OCI-M1 (cell line): ENCODE measurements at regions not wholly inside any gene's neighbourhood (a gene's known extent, or its start where the extent isn't known, plus 50 kb on each side); places are given as distances from the start of the nearest gene placed in this dataset.
"Not testable (repeated sequence)": the region's sequence is repeated elsewhere in the genome, so short reads cannot be mapped to it uniquely, and the experiment has no call there.

Experiments used
- DNase-seq: peaks from one replicate; lab custom pipeline; 2025; lab: John Stamatoyannopoulos, UW

DNA sequence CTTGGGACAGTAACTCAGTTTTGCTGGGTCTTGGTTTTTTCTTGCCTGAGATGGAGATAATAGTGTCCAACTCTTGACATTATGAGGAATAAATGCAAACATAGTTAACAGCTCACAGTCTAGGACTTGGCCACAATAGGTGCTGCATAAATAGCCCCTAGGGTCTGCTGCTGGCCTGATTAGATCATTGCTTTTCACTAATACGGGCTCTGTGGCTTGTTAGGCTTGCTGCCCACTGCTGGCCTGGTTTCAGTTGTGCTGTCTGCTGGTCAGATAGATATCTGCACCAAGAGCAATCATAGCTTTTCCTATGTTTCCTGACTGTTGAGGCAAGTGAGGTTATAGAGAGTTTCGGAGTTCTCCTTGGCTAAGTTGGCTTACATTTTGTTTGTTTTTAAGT lies 246.1 kb downstream of the DNAJB9 start:
- no peak for DNase-seq

DNA sequence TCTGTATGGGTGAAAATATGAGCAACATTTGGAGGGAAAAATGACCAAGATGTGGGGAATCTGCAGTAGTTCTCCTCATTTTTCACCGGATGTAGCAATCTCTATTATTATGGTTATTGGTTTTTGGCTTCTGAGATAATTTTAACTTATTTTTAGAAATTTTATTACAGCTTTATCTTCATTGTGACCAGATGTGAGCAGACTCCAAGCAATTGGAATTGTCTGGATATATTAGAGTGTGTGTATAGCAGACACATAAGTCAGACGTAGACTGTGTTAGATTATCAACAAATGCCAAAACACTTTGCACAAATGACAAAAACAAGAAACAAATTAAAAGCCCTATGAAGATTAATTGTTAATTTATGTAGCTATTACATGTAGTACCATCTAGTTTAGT lies 249.1 kb downstream of the DNAJB9 start:
- DNase-seq, result no peak

DNA sequence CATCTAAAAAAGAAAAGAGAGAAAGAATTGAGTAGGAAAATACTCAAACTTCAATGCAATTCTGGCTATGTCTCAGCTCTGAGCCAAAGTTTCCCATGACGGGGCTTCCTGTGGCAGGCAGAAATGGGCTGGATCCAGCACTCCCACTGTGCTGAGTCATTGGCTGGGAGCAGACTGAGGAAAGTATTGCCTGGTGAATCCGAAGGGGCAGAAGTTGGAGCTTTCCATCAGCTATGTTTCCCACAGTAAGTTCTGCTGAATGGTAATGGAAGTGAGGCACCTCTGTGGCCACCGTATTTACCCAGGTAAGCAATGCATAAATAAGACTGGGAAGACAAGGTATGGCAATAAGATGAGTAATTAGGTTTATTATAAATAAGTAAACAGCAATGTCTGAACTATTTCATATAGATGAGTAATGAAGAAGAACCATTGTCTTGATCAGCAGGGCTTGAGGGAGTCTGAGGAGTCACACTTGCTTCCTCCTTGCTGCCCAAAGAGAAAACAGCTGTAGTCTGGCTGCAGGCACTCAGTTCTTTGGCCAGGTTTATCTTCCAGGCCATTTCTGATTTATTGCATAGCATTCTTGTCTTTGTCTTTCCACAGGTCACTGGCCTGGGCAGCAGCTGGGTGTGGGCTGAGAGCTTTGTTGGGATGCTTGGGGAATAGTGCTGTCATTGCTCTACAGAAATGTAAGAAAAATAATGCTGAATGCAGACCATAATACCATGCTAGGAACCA lies 255.3 kb downstream of the DNAJB9 start:
- DNase-seq, result no peak

DNA sequence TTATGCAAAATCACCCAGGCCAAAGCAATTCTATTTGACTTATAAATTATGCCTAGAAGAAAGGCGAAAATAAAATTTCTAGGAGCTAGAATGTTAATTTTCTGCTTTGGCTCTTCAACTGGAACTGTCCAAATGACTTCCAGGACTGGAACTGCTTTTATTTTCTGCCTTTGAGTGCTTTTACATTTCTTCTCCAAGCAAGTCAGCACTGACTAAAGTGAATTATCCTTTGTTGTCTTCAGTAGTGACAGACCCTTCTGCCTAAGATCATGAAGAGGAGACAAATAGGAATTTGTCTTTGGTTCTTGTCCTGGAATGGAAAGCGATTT lies 255.9 kb downstream of the DNAJB9 start:
- no peak for DNase-seq

DNA sequence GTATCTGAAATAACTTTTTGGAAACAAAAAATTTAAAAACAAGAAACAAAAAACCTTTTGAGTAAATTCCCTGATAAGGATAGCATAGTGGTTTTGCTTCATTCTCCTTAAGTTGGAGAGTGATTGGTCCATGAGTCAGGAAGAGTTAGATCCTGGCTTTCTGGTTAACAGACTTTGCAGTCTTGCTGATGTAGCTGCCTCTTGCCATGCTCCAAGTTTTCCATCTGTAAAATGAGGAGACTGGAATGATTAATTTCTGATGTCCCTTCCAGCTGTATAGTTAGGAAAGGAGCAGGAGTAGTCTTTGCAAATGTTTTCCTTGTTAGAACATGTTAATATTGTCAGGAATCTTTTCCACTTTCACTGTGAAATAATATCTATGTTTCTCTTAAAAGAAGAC lies 266.6 kb downstream of the DNAJB9 start:
- DNase-seq, result no peak

DNA sequence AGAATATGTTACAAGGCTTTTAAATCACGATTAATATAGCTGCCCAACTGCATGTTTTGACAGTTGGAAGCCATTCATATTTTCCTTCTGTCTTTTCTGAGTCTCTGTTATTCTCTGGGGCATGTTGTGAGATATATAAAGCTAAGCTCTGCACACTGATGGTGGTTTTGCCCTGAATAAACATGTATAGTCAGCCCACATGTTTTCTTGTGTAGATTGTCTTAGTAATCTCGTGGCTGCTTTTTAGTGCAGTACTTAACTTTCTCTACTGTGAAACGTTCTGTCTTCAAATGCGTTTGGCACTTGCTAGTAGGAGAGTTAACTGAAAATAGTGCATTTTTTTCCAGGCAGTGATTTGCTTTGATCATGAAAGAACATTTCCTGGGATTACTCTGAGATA lies 268.5 kb downstream of the DNAJB9 start:
- no peak for DNase-seq

DNA sequence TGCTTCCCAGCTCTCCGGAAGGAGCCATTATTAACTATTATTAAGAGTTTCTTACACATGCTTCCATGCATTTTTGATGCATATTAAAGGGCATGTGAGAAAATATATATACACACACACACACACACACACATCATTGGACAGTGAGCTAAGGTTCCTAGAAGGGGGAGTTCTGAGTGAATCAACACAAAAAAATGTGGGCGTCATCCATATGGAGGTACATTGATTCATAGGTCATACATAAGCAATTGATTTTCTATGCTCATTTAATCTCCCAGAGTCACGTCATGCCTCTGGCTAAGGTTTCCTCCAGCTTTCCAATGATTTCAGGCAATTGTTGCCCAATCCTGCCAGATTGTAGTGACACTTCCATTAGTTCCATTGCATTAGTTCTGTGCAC lies 269.4 kb downstream of the DNAJB9 start:
- DNase-seq, result no peak

DNA sequence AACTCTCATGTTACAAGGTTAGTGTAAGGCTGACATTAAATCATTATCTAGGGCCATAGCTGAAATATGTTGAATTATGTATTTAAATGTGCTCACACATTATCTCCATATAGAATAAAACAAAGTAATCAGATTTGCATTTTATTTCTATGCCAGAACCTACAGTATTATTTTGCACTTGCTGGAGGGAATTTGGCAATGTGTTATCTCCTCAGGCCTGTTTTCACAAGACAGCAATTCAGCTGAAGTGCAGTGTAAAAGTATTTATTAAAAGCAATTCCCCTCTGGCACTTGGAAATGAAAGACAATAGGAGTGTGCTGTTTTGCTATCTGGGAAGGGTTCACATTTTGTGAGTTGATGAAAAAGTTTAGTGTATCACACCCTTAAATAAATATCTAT lies 276.3 kb downstream of the DNAJB9 start:
- DNase-seq, result no peak

DNA sequence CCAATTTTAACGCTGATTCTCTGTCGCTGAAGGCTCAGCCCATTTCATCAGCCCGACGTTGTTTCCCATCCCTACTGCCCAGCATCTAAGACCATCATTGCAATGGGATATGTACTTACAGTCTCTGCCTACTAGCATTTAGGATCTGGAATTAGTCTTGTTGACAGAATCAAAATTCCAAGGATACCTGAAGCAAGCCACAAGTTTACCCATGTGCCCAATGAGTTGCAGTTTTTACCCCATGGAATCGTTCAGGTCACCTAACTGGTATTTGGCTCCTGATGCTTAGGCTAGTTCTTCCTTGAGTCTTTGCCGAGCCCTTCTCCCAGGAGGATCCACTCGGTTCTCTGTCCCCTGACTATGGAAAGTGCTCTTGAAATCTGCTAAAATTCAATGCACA lies 276.8 kb downstream of the DNAJB9 start:
- no peak for DNase-seq

DNA sequence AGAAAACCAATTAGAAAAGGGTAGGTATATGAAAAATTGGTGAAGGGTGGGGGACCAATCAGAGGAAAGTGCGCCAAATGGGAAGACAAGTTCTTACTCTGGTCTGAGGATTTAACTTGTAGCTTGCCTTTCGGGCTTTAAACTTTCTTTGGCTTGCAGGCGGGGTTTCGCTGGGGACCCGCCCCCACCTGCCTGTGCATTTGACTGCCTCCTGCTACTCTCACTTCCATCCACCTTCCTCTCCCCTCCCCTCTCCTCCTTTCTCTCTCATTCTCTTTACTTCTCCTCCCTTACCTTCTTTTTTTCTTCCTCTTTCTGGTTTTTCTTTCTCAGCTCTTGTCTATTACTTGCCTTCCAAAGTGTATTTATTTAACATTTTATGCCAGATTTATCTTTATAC lies 278.8 kb downstream of the DNAJB9 start:
- no peak for DNase-seq

DNA sequence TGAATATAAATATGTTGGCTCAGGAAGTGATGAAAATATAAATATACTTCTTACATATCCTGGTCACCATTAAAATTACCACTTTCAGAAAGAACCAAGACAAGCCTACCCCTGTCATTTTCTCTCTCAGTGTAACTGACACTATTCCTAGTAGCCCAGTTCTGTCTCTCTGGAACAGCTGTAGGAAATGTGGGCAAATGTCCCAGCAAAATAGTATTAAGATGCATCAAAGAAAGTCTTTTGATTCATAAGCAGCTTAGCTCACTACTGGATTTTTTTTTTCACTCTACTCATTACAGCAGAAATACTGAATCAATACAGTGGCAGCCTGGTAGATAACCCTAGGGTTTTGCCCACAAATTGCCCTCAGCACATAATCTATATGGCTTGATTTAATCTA lies 290.9 kb downstream of the DNAJB9 start:
- DNase-seq, result no peak

DNA sequence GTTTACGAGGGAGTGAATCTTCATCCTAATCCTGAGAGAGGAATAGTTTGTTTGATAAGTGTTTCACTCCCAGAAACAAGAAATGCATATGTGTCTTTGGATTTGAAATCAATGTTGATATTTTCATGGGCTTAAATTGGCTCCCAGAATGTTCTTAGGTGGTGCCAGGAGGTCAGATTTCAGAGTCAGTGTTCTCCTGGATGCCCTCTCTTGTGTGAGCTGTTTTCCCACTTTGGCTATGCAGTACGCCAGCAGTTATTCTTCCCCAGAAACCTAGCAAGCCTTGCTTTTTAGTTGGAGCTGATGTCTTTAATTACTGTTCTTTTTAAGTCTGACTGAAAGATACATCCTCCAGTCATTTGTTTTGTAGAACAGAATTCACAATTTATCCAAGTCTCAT lies 291.4 kb downstream of the DNAJB9 start:
- no peak for DNase-seq

DNA sequence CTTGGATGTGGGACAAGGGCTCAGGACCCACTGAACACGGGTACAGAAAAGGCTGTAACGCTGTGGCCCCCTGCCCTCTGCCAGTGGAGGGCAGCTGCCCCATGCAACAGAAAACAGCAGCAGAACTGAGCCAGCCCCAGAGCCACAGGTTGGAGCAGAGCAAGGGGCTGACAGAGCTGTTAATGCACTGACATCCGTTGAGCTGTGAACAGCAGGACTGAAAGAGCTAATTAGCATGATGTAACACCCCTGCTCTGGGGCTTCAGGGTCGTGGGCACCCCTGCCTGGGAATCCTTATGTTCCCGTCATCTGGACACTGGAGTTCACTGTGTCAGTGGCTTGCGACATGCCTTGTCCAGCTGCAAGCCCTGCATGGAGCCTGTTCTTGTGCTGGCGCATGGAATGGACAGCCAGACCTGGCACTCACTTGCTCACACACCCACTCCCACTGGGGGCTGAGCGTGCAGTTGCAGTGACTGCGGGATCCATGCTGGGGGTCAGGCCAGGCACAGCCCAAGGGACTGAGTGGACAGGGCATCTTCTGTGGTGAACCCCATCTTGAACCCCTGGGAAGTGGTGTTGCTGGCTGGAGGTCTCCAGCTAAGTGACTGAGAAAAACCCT lies 293.7 kb downstream of the DNAJB9 start:
- DNase-seq, result no peak

DNA sequence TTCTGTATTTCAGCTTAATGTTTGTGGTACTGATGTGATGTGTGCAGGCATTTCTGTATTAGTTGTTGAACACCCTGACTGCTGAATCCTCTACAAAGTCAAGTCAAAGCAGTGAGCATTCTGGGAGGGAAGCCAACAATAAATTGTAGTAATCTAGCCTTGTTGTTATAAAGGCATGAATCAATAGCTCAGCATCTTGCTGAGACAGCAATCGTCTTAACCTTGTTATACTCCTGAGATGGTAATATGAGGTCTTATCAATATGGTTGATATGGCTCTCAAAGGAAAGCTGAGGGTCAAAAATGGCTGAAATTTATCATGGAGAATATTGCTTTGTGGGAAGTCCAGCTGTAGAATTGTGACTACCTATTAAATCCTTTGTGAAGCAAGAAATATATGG lies 299.4 kb downstream of the DNAJB9 start:
- DNase-seq, result no peak

DNA sequence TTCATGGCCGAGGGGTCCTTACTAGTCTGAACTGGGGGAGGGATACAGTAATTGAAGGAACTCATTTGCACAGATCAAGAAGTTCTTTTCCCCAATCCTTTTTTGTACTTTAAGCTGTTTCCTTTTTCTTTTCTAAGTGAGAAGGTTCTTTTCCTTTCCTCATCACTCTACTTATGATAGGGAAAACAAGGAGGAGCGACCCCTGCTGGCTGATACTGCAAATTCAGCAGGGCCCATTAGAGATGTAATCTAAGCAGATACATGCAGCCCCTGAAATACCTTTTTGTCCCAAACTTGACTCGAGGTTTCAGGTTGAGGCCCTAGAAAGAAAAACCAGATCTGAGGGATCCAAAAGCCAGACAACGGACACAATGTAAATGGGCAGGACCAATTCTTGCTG lies 305.5 kb downstream of the DNAJB9 start:
- DNase-seq, result peak; percentile 3

DNA sequence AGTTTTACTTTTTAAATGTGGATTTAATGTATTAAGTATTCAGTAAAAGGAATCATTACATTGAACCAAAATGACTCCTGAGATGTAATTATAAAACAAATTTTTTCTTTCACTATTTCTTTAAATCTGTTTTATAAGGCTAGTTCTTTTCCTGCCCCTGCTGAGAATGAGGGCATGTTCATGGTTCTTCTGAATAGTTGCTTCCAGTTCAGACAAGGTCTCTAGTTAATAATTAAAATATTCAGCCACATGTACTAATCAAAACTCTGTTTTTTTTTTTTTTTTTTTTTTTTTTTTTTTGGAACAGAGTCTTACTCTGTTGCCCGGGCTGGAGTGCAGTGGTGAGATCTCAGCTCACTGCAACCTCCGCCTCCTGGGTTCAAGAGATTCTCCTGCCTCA lies 321.2 kb downstream of the DNAJB9 start:
- no peak for DNase-seq

DNA sequence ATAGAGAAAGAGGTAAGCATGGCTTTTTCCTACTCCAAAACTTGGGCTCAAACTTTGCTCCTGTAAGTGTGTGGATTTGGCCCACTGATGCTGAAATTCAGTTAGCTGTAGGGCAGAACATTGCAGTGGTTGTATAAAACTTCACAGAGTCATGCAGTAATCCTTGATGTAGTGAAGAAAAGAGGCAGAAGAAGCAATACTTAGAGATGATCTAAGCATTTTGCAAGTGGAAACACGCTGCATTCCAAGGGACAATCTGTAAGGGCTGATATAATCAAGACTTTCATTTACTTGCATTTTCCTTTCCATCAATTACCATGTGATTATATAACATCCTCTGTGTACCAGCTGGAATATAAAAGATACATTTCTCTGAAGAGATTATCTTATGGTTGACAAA lies 338.8 kb downstream of the DNAJB9 start:
- no peak for DNase-seq

DNA sequence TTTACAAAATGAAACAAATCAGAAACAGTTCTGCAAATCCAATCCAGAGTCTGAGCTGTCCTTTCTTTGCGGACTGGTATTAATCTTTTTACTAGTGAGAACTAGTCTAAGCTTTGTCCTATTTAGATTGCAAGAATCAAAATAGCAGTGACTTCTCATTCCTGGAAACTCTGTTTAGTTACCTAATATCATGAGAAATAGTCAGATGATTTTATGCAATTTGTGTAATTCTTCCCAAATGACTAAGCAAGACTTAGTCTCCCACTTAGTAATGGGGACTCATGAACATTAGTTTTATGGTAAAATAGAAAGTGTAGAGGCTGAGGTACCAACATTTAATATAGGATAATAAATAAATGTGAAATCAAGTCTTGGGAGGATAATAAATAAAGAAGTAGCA lies 341.3 kb downstream of the DNAJB9 start:
- no peak for DNase-seq

DNA sequence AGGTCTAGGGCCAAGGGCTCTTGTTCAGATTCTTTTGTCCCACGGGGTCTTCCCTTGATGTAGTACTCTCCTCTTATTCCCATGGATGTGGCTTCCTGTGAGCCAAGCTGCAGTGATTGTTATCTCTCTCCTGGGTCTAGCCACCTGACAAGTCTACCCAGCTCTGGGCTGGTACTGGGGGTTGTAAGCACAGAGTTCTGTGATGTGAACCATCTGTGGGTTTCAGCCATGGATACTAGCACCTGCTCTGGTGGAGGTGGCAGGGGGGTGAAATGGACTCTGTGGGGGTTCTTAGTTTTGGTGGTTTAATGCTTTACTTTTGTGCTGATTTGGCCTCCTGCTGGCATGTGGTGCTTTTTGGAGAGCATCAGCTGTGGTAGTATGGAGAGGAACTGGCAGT lies 350.8 kb downstream of the DNAJB9 start:
- DNase-seq, result no peak

DNA sequence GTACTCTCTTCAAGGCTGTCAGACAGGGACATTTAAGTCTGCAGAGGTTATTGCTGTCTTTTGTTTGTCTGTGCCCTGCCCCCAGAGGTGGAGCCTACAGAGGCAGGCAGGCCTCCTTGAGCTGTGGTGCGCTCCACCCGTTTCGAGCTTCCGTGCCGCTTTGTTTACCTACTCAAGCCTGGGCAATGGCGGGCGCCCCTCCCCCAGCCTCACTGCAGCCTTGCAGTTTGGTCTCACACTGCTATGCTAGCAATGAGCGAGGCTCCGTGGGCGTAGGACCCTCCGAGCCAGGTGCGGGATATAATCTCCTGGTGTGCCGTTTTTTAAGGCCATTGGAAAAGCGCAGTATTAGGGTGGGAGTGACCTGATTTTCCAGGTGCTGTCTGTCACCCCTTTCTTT lies 373.4 kb downstream of the DNAJB9 start:
- not testable (repeated sequence) for DNase-seq

DNA sequence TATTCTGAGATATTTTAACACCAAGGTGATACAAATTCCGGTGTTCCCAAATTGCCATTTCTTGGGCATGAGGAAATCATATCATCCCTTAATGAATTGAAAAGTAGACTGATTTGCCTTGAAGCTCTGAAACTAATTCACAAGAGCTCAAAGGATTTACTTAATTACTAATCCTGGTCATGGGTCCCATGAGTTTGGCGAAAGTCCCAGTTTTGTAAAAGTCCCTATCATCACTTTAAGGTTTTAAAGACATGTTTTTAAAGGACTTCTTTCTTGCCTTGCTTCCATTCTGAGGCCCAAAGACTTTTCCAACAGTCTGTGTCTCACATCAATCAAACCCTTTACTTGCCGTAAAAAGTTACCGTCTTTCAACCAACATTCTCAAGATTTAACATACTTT lies 377.9 kb downstream of the DNAJB9 start:
- no peak for DNase-seq

DNA sequence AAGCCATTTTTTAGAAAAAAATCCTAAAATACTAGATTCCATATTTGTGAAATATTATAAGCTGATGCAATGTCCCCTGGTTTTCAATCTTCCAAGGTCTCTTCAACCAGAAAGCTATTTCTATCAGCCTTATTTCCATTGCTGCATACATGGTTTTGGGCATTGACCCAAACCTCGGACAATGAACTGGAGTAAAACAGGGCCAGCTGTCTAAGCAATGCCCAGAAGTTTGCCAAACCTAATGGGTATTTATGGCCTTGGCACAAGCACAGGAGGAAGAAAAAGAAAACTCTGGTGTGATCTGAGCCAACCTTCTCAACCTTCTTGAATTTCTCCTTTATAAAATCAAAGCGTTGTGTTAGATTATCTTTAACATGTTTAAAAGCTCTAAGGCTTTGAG lies 402.3 kb downstream of the DNAJB9 start:
- no peak for DNase-seq

DNA sequence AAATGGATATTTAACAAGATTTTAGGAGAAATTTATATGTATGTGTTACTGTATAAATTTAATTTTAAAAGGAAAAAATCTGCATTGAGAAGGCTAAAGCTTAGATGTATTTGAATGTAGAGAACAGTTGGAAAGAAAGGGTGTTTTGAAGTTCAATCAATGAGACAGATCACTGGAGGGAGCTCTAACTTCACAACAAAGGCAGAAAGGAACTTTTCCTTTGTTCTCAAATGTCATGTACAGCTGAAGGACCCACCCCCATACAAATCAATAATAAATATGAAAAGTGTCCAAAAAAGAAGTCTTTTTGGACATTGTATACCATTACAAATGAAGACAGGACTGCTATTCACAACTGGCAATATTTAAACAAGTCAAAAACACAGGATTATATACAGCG lies 403.4 kb downstream of the DNAJB9 start:
- peak; percentile 2 for DNase-seq

DNA sequence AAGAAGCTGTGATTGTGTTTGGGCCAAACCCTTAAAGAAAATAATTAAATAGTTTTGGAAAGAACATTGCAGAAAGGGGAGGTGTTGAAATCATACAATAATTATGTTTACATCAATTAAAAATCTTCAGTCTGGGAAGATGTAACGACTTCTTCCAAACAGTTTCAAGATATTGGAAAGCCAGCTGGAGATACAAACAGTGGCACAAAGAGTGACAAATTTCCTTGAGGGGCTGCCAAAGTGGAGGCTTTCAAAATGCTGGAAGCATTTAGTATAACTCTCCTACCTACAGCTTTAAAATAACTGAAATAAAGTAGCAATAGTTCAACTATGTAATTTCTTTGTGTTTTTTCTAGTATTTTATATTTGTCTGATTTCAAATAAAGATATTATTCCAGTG lies 405.0 kb downstream of the DNAJB9 start:
- no peak for DNase-seq
